H9 (cell line): ENCODE measurements at regions not wholly inside any gene's neighbourhood (a gene's known extent, or its start where the extent isn't known, plus 50 kb on each side); places are given as distances from the start of the nearest gene placed in this dataset.

Experiments
- DNase-seq: peaks from one replicate; pipeline ENCODE4 v3.0.0-alpha.2; 2017
- H2AFZ ChIP-seq: one replicate; pipeline ENCODE4 v1.6.1; 2013; ENCODE audit warnings: mild to moderate bottlenecking, low read length, control low read depth, moderate library complexity
- H2AK5ac ChIP-seq: 2 replicates; pipeline ENCODE4 v1.6.1; 2013; ENCODE audit warnings: low read length, control low read depth, mixed read lengths; ENCODE audit not compliant: insufficient read length
- H2BK120ac ChIP-seq: one replicate; pipeline ENCODE4 v1.6.1; 2013; ENCODE audit warnings: low read depth, mild to moderate bottlenecking, low read length, control low read depth, inconsistent platforms; ENCODE audit not compliant: poor library complexity, severe bottlenecking
- H2BK12ac ChIP-seq: 2 replicates; pipeline ENCODE4 v1.6.1; 2013; ENCODE audit warnings: low read length, control low read depth, mixed read lengths, low read depth; ENCODE audit not compliant: insufficient read length
- H2BK15ac ChIP-seq: 2 replicates; pipeline ENCODE4 v1.6.1; 2013; ENCODE audit warnings: low read depth, low read length, control low read depth
- H2BK20ac ChIP-seq: one replicate; pipeline ENCODE4 v1.6.1; 2013; ENCODE audit warnings: low read depth, mild to moderate bottlenecking, low read length, control low read depth, inconsistent platforms; ENCODE audit not compliant: poor library complexity, severe bottlenecking
- H2BK5ac ChIP-seq: 2 replicates; pipeline ENCODE4 v1.6.1; 2013; ENCODE audit warnings: low read length, control low read depth, mixed read lengths; ENCODE audit not compliant: insufficient read length
- H3K14ac ChIP-seq: 2 replicates; pipeline ENCODE4 v1.6.1; 2013; ENCODE audit warnings: low read length, control low read depth; ENCODE audit not compliant: insufficient read depth
- H3K18ac ChIP-seq: 2 replicates; pipeline ENCODE4 v1.6.1; 2013; ENCODE audit warnings: low read depth, mild to moderate bottlenecking, mixed read lengths, low read length, control low read depth; ENCODE audit not compliant: insufficient read length
- H3K23ac ChIP-seq: 2 replicates; pipeline ENCODE4 v1.6.1; 2013; ENCODE audit warnings: low read length, control low read depth, mixed read lengths, low read depth; ENCODE audit not compliant: insufficient read length
- H3K23me2 ChIP-seq: 2 replicates; pipeline ENCODE4 v1.6.1; 2013; ENCODE audit warnings: low read depth, mild to moderate bottlenecking, mixed read lengths, low read length, control low read depth; ENCODE audit not compliant: insufficient read length, poor library complexity, severe bottlenecking
- H3K27ac ChIP-seq: 2 replicates; pipeline ENCODE4 v1.5.1; 2013; ENCODE audit warnings: low read length, control low read depth, mixed read lengths, low read depth; ENCODE audit not compliant: insufficient read length
- H3K27me3 ChIP-seq: 2 replicates; pipeline ENCODE4 v1.6.1; 2013; ENCODE audit warnings: low read length, control low read depth, inconsistent platforms; ENCODE audit not compliant: insufficient read depth
- H3K4ac ChIP-seq: 2 replicates; pipeline ENCODE4 v1.6.1; 2013; ENCODE audit warnings: low read depth, mild to moderate bottlenecking, control low read depth, inconsistent platforms, low read length, moderate library complexity
- H3K4me1 ChIP-seq: 2 replicates; pipeline ENCODE4 v1.6.1; 2013; ENCODE audit warnings: low read length, control low read depth, inconsistent platforms; ENCODE audit not compliant: insufficient read depth
- H3K4me2 ChIP-seq: 2 replicates; pipeline ENCODE4 v1.6.1; 2013; ENCODE audit warnings: low read length, control low read depth, mixed read lengths; ENCODE audit not compliant: insufficient read length, insufficient read depth
- H3K56ac ChIP-seq: 2 replicates; pipeline ENCODE4 v1.6.1; 2013; ENCODE audit warnings: low read depth, mild to moderate bottlenecking, mixed read lengths, low read length, control low read depth; ENCODE audit not compliant: insufficient read length
- H3K79me1 ChIP-seq: 2 replicates; pipeline ENCODE4 v1.6.1; 2013; ENCODE audit warnings: low read depth, mild to moderate bottlenecking, moderate library complexity, low read length, control low read depth, inconsistent platforms; ENCODE audit not compliant: insufficient read depth, poor library complexity, severe bottlenecking
- H3K79me2 ChIP-seq: 2 replicates; pipeline ENCODE4 v1.6.1; 2013; ENCODE audit warnings: low read length, control low read depth, inconsistent platforms; ENCODE audit not compliant: insufficient read depth
- H3K9ac ChIP-seq: 2 replicates; pipeline ENCODE4 v1.6.1; 2013; ENCODE audit warnings: low read length, control low read depth, mixed read lengths; ENCODE audit not compliant: insufficient read length; ENCODE audit errors: extremely low read depth
- H3K9me3 ChIP-seq: one replicate; pipeline ENCODE4 v1.6.1; 2013; ENCODE audit warnings: low read depth, low read length, inconsistent platforms; ENCODE audit not compliant: control insufficient read depth
- H3T11ph ChIP-seq: one replicate; pipeline ENCODE4 v1.6.1; 2013; ENCODE audit warnings: mild to moderate bottlenecking, low read length, control low read depth, inconsistent platforms
- H4K20me1 ChIP-seq: one replicate; pipeline ENCODE4 v1.6.1; 2013; ENCODE audit not compliant: control insufficient read depth, insufficient read length, insufficient read depth
- H4K5ac ChIP-seq: 2 replicates; pipeline ENCODE4 v1.6.1; 2013; ENCODE audit warnings: low read depth, mild to moderate bottlenecking, mixed read lengths, low read length, control low read depth; ENCODE audit not compliant: insufficient read length
- H4K8ac ChIP-seq: replicated peaks from 2 replicates; pipeline ENCODE4 v1.6.1; 2013; ENCODE audit warnings: low read length, control low read depth, mixed read lengths, low read depth; ENCODE audit not compliant: insufficient read length
- H4K91ac ChIP-seq: 2 replicates; pipeline ENCODE4 v1.6.1; 2013; ENCODE audit warnings: low read depth, mild to moderate bottlenecking, moderate library complexity, mixed read lengths, low read length, control low read depth; ENCODE audit not compliant: insufficient read length
- H3K27ac Mint-ChIP-seq, 3 experiments: 2 replicates in 2 of 3; 3 replicates in 1 of 3; pipeline ENCODE4 v1.8.0; 2020 to 2021; ENCODE audit warnings: mixed read lengths in 3 of 3, mild to moderate bottlenecking in 1 of 3, moderate library complexity in 1 of 3
- H3K27me3 Mint-ChIP-seq: 2 replicates; pipeline ENCODE4 v1.8.0; 2021; ENCODE audit warnings: low read depth, mild to moderate bottlenecking, moderate library complexity, mixed read lengths
- H3K36me3 Mint-ChIP-seq, 3 experiments: 2 replicates in 2 of 3; 3 replicates in 1 of 3; pipeline ENCODE4 v1.8.0; 2020 to 2021; ENCODE audit warnings: low read depth in 3 of 3, mixed read lengths in 3 of 3; ENCODE audit not compliant: insufficient read depth in 1 of 3
- H3K4me1 Mint-ChIP-seq, 2 experiments: 2 replicates each; pipeline ENCODE4 v1.8.0; 2020; ENCODE audit warnings: mixed read lengths in 2 of 2
- H3K4me3 Mint-ChIP-seq, 2 experiments: 2 replicates in 1 of 2; 3 replicates in 1 of 2; pipeline ENCODE4 v1.8.0; 2020 to 2021; ENCODE audit warnings: mild to moderate bottlenecking in 2 of 2, mixed read lengths in 2 of 2, moderate library complexity in 1 of 2
- H3K9me3 Mint-ChIP-seq, 2 experiments: 2 replicates in 1 of 2; 3 replicates in 1 of 2; pipeline ENCODE4 v1.8.0; 2020; ENCODE audit warnings: mild to moderate bottlenecking in 2 of 2, mixed read lengths in 2 of 2, moderate library complexity in 1 of 2
- TF ChIP-seq, protein P1 (sequence below): fragments of 200-600 bp; sonication (generic); conservative IDR thresholded peaks from 3 replicates; pipeline ENCODE4 v1.8.0; 2021; ENCODE audit warnings: antibody characterized with exemption, mild to moderate bottlenecking

DNA sequence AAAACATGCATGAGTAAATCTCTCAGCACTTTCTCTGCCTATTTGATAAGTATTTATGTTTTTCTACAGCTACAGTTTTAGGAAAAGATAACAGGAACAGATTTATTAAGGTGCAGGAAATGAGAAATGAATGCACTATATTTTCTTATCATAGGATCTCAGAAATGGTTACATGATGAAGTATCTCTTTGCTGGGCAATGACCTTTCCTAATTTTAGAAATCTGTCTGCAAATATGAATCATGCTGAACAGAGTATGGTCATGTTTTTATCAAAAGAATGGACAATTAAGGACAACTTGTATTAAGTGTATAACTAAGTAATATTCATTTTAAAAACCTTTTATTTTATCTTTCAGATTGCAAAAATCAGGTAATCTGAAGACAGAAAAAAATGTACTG is 53.8 kb upstream of the SPPL2A start:
- H2BK5ac ChIP-seq = no peak overlapping the region
- no peak overlapping the region for H3K23ac ChIP-seq
- no peaks in the 10 kb centered on the region for H3K23me2 ChIP-seq
- no peak overlapping the region for H4K8ac ChIP-seq
- H3K4me2 ChIP-seq = no peak overlapping the region
- no peak overlapping the region for H3K9ac ChIP-seq
- H2AK5ac ChIP-seq = no peak overlapping the region
- H4K5ac ChIP-seq = no peak overlapping the region
- no peak overlapping the region for H3K14ac ChIP-seq
- H4K20me1 ChIP-seq = no peaks in the 10 kb centered on the region
- H3K27ac Mint-ChIP-seq = no peak overlapping the region
- no peak overlapping the region for H3K4me3 Mint-ChIP-seq
- peaks cover 10 to 14% of the 10 kb centered on the region in 2 experiments for H3K4me1 Mint-ChIP-seq
- TF ChIP-seq, protein P1, sequence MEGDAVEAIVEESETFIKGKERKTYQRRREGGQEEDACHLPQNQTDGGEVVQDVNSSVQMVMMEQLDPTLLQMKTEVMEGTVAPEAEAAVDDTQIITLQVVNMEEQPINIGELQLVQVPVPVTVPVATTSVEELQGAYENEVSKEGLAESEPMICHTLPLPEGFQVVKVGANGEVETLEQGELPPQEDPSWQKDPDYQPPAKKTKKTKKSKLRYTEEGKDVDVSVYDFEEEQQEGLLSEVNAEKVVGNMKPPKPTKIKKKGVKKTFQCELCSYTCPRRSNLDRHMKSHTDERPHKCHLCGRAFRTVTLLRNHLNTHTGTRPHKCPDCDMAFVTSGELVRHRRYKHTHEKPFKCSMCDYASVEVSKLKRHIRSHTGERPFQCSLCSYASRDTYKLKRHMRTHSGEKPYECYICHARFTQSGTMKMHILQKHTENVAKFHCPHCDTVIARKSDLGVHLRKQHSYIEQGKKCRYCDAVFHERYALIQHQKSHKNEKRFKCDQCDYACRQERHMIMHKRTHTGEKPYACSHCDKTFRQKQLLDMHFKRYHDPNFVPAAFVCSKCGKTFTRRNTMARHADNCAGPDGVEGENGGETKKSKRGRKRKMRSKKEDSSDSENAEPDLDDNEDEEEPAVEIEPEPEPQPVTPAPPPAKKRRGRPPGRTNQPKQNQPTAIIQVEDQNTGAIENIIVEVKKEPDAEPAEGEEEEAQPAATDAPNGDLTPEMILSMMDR = no peak
- no peaks in the 10 kb centered on the region for H3K27me3 ChIP-seq
- H2BK12ac ChIP-seq = no peak overlapping the region
- H2BK120ac ChIP-seq = no peak overlapping the region
- H3K27ac ChIP-seq = no peak overlapping the region
- no peak overlapping the region for H2BK20ac ChIP-seq
- DNase-seq = no peak
- H3K79me1 ChIP-seq = no peaks in the 10 kb centered on the region
- no peaks in the 10 kb centered on the region; the same call in 1 of the 2 replicates for H3K4me1 ChIP-seq
- no peak overlapping the region for H4K91ac ChIP-seq
- H3T11ph ChIP-seq = no peak overlapping the region
- no peaks in the 10 kb centered on the region for H3K36me3 Mint-ChIP-seq
- H2AFZ ChIP-seq = no peak overlapping the region
- H3K4ac ChIP-seq = no peak overlapping the region
- H3K56ac ChIP-seq = no peak overlapping the region
- H3K9me3 ChIP-seq = no peaks in the 10 kb centered on the region
- H3K79me2 ChIP-seq = no peaks in the 10 kb centered on the region
- no peaks in the 10 kb centered on the region for H3K9me3 Mint-ChIP-seq
- no peaks in the 10 kb centered on the region for H3K27me3 Mint-ChIP-seq
- H2BK15ac ChIP-seq = no peak overlapping the region
- no peak overlapping the region for H3K18ac ChIP-seq
